ENCODE measurements at regions not wholly inside any gene's neighbourhood (a gene's known extent, or its start where the extent isn't known, plus 50 kb on each side); places are given as distances from the start of the nearest gene placed in this dataset.

GRCh38 chr1:38672692-38673091, 186.9 kb downstream of the RRAGC start:
- no peak for TF ChIP-seq CTCF (IDR thresholded peaks at IDR 0.05; ENCODE audit: insufficient read depth, low read length, poor library complexity, severe bottlenecking)
- no peak for DNase-seq (ENCODE audit: extremely low read depth, insufficient read length)
- Histone ChIP-seq H3K4me3 (replicated peaks; ENCODE audit: low read depth, low read length) (no peak overlapping the region), H3K36me3 (ENCODE audit: control insufficient read depth, insufficient read depth, low read length) (no peaks in the 10 kb centered on the region), H3K27me3 (replicated peaks; ENCODE audit: control insufficient read depth, insufficient read depth, low read length) (no peaks in the 10 kb centered on the region)

- no peak for DNase-seq (ENCODE audit: extremely low read depth, insufficient read length)
- Histone ChIP-seq H3K36me3 (ENCODE audit: control insufficient read depth, insufficient read depth, low read length) (no peaks in the 10 kb centered on the region), H3K4me3 (replicated peaks; ENCODE audit: low read depth, low read length) (no peak overlapping the region), H3K27me3 (replicated peaks; ENCODE audit: control insufficient read depth, insufficient read depth, low read length) (no peaks in the 10 kb centered on the region)
- TF ChIP-seq CTCF (IDR thresholded peaks at IDR 0.05; ENCODE audit: insufficient read depth, low read length, poor library complexity, severe bottlenecking) = no peak
These were observed 188.4 kb downstream of the RRAGC start for GRCh38 chr1:38671221-38671620.

GRCh38 chr1:38670544-38671122, 188.9 kb downstream of the RRAGC start:
- no peaks in the 10 kb centered on the region for H3K36me3 ChIP-seq (ENCODE audit: control insufficient read depth, insufficient read depth, low read length)
- no peak overlapping the region for H3K4me3 ChIP-seq (replicated peaks; ENCODE audit: low read depth, low read length)
- DNase-seq (ENCODE audit: extremely low read depth, insufficient read length) = no peak
- no peak for TF ChIP-seq CTCF (IDR thresholded peaks at IDR 0.05; ENCODE audit: insufficient read depth, low read length, poor library complexity, severe bottlenecking)
- no peaks in the 10 kb centered on the region for H3K27me3 ChIP-seq (replicated peaks; ENCODE audit: control insufficient read depth, insufficient read depth, low read length)

- no peak overlapping the region for H3K4me3 ChIP-seq (replicated peaks; ENCODE audit: low read depth, low read length)
- TF ChIP-seq CTCF (IDR thresholded peaks at IDR 0.05; ENCODE audit: insufficient read depth, low read length, poor library complexity, severe bottlenecking) = no peak
- DNase-seq (ENCODE audit: extremely low read depth, insufficient read length) = no peak
These were observed 191.9 kb downstream of the RRAGC start for GRCh38 chr1:38667626-38668025.

DNA sequence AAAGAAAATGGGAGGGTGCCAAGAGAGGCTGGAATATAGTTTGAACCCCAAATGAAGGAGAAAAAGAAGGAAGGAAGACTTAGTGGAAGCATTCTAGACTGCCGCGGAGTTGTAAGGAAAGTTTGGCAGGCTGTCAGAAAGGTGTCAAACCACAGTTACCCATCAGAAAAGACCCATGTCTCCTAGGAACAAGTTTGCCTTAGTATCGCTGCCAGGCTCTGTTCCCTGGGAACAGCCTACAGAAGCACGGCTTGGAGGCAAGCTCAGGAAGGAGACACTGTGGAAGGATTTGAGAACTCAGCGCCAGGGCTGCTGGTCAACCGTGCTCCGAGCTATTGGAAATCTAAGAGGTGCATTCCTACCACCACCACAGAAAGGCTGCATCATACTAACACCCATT, 197.4 kb downstream of the RRAGC start:
- Histone ChIP-seq H3K27me3 (replicated peaks; ENCODE audit: control insufficient read depth, insufficient read depth, low read length) (no peaks in the 10 kb centered on the region), H3K36me3 (ENCODE audit: control insufficient read depth, insufficient read depth, low read length) (no peaks in the 10 kb centered on the region), H3K4me3 (replicated peaks; ENCODE audit: low read depth, low read length) (no peak overlapping the region)
- no peak for DNase-seq (ENCODE audit: extremely low read depth, insufficient read length)
- no peak for TF ChIP-seq CTCF (IDR thresholded peaks at IDR 0.05; ENCODE audit: insufficient read depth, low read length, poor library complexity, severe bottlenecking)

More at GRCh38 chr1:38667626-38668025, 191.9 kb downstream of the RRAGC start:
- no peaks in the 10 kb centered on the region for H3K36me3 ChIP-seq (ENCODE audit: control insufficient read depth, insufficient read depth, low read length)
- no peaks in the 10 kb centered on the region for H3K27me3 ChIP-seq (replicated peaks; ENCODE audit: control insufficient read depth, insufficient read depth, low read length)

DNA sequence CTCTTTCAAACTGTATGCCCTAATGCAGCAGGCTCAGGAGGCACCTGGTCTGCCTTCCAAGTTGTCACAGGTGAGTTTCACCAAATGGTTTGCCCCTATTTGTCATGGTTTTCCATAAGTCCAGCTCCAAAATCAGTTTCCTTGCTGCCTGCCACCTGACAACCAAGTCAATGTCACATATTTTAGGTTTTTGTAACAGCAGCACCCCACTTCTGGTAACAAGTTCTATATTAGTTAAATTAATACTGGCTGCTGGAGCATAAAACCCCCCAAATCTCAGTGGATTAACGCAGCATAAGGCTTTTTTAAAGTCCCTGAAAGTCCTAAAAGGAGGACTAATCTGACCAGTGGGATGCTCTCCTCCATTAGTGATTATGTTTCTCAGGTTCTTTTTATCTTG, 200.7 kb downstream of the RRAGC start:
- Histone ChIP-seq H3K4me3 (replicated peaks; ENCODE audit: low read depth, low read length) (no peak overlapping the region), H3K27me3 (replicated peaks; ENCODE audit: control insufficient read depth, insufficient read depth, low read length) (no peaks in the 10 kb centered on the region), H3K36me3 (ENCODE audit: control insufficient read depth, insufficient read depth, low read length) (no peaks in the 10 kb centered on the region)
- DNase-seq (ENCODE audit: extremely low read depth, insufficient read length) = no peak
- no peak for TF ChIP-seq CTCF (IDR thresholded peaks at IDR 0.05; ENCODE audit: insufficient read depth, low read length, poor library complexity, severe bottlenecking)

All from GM06990 (cell line).